ENCODE measurements at regions not wholly inside any gene's neighbourhood (a gene's known extent, or its start where the extent isn't known, plus 50 kb on each side); places are given as distances from the start of the nearest gene placed in this dataset.

DNA sequence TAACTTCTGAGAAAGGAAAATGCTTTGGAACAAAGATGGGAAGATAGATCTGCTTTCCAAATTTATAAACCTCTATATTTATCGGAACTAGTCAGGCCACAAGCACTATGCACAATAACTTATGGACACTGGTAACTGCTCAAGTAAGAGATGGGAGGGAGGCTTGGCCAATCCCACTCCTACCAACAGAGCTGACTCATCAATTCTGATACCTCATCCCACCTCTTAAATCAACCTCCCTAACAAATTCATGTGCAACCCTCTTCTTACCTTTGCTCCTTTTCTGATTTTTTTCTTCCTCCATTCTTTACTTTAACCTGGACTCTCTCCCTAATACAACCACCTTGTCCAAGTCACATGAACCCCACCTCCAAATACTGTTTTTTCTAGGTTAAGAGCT is 289.9 kb upstream of the FAM241A start:
- DNase-seq (ENCODE audit: low spot score): no peak

- DNase-seq (ENCODE audit: low spot score): no peak
Observed at GRCh38 chr4:111864066-111864465, 281.2 kb upstream of the FAM241A start.

- no peak for DNase-seq (ENCODE audit: low spot score)
Observed at GRCh38 chr4:111869339-111869738, 275.9 kb upstream of the FAM241A start.

- DNase-seq (ENCODE audit: low spot score): no peak
Observed at GRCh38 chr4:111871802-111872201, 273.5 kb upstream of the FAM241A start.

DNA sequence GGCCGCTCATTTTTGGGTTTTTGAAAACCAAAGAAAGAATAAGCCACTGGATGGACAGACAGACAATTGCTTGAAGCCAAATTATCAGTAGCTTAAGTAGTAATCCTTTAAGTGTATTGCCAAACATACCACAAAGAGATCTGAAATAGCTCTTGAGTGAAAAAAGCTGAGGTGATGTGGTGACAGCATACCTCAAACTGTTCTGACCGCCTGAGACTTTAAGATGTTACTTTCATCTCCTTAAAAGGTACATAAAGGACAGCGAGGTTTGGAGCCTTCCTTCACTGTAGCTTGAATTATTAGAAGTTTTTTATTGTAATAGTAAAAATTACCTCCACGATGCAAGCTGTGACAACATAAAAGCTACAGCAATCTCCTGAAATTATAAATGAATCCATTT is 271.5 kb upstream of the FAM241A start:
- DNase-seq (ENCODE audit: low spot score): no peak

- DNase-seq (ENCODE audit: low spot score): no peak
Observed at GRCh38 chr4:111879539-111879938, 265.7 kb upstream of the FAM241A start.

- no peak for DNase-seq (ENCODE audit: low spot score)
Observed at GRCh38 chr4:111880116-111880515, 265.1 kb upstream of the FAM241A start.

DNA sequence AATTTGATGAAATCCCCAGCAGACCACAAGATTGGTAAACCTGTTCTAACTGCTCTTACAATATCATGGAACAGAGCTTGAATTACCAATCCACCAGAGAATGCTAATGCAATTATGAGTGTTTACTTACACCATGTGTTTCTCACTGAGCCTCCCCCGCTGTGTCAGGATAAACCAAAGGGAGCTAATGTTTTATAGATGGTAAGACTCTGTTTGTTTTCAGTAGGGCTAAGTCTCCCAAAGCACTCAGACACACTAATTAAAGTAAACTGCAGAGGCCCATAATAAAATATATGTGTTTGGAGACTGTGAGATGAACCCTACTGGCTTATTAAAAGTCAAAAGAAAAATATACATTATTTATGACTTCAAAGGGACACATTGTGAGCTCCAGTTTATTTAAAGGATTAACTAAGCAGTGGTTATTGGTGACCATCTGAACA is 261.7 kb upstream of the FAM241A start:
- DNase-seq (ENCODE audit: low spot score): no peak

- no peak for DNase-seq (ENCODE audit: low spot score)
Observed at GRCh38 chr4:111890412-111890811, 254.8 kb upstream of the FAM241A start.

- DNase-seq (ENCODE audit: low spot score): no peak
Observed at GRCh38 chr4:111905511-111905910, 239.7 kb upstream of the FAM241A start.

- DNase-seq (ENCODE audit: low spot score): no peak
Observed at GRCh38 chr4:111919639-111920038, 225.6 kb upstream of the FAM241A start.

DNA sequence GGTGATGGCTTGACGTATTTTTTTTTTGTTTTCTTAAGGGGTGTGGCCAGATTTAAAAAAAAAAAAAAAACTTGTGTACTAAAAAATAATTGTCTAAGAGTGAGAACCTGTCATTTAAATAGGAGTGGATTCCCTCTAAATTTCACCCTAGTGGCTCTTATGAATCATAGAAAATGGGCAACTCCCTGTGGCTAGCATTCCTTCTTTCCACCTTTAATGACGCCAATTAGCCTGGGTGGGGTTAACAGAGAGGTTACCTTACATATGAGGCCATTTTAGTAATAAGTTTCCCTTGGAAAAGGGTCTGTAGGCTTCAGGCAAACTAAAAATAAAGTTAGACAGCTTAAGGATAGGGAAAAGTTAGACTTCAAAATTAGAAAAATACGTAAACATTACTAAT is 223.5 kb upstream of the FAM241A start:
- no peak for DNase-seq (ENCODE audit: low spot score)

- DNase-seq (ENCODE audit: low spot score): no peak
Observed at GRCh38 chr4:111923786-111924185, 221.5 kb upstream of the FAM241A start.

DNA sequence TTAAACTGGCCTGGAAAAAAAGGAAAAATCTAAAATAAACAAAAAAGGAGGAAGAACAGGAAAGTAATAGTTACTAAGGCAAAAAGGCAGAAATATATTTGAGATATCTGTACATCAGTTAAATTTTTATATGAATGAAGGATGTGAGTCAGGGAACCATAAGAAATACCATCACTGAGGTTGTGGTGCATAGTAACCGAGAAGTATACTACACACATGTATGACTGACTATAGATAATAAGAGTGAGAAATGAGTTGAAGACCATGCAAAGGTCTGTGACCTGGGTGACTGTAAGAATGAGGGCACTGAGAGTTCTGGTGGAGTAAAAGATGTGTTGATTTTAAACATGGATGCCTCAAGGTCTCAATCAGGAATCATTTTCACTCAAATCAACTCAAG is 220.6 kb upstream of the FAM241A start:
- no peak for DNase-seq (ENCODE audit: low spot score)

GRCh38 chr4:111930659-111931058 is 214.6 kb upstream of the FAM241A start:
- no peak for DNase-seq (ENCODE audit: low spot score)

GRCh38 chr4:111933703-111934102 is 211.6 kb upstream of the FAM241A start:
- DNase-seq (ENCODE audit: low spot score): no peak

GRCh38 chr4:111934314-111934713 is 210.9 kb upstream of the FAM241A start:
- no peak for DNase-seq (ENCODE audit: low spot score)

GRCh38 chr4:111937368-111937767 is 207.9 kb upstream of the FAM241A start:
- no peak for DNase-seq (ENCODE audit: low spot score)

DNA sequence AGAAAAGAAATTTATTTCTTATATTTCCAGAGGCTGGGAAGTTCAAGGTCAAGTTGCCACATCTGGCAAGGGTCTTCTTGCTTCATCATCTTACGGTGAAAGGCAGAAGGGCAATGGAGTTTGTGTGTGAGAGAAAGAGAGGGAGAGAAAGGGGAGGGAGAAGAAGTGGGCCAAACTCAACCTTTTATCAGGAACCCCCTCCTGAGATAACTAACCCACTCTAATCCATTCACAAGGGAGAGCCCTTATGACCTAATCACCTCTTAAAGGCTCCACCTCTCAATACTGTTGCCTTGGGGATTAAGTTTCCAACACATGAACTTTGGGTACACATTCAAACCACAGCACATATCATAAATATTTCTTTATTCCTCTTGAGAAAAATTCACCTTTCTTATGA is 203.3 kb upstream of the FAM241A start:
- no peak for DNase-seq (ENCODE audit: low spot score)

DNA sequence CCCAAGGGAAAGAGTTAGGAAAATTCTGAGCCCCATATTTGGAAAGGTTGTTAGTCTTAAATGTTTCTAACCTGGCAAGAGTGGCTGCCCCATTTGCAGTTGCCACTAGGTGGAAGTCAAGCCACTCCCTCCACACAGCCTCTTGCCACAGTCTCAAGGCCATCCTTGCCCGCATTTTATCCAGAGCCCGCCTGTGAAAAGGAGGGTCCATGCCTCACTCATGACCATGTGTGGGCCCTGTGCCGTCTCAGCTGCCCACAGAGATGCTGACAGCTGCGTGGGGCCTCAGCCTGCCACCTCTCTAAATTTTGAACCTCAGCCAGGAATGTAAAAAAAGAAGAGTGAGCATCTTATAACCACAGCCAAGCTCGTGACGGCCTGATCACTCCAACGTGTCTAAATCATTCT is 201.5 kb upstream of the FAM241A start:
- DNase-seq (ENCODE audit: low spot score): no peak

GRCh38 chr4:111945014-111945413 is 200.2 kb upstream of the FAM241A start:
- DNase-seq (ENCODE audit: low spot score): no peak

DNA sequence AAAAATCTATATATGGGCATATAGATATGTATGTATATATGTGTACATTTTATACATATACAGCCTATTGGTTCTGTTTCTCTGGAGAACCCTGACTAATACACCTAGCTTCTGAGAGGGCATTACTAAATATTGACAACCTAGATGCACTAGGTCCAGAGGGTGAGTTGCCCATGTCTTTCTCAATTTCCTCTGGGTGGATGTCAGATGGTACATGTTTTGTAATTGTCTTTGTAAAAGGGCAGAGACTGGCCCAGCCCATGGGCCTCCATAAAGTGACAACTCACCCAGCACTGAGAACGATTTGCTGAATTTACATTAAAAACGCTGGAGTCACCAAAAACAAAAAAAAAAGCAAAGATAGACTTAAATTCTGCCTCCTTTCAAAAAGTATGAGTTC is 198.5 kb upstream of the FAM241A start:
- DNase-seq (ENCODE audit: low spot score): no peak

- DNase-seq (ENCODE audit: low spot score): no peak
Observed at GRCh38 chr4:111952688-111953087, 192.6 kb upstream of the FAM241A start.

DNA sequence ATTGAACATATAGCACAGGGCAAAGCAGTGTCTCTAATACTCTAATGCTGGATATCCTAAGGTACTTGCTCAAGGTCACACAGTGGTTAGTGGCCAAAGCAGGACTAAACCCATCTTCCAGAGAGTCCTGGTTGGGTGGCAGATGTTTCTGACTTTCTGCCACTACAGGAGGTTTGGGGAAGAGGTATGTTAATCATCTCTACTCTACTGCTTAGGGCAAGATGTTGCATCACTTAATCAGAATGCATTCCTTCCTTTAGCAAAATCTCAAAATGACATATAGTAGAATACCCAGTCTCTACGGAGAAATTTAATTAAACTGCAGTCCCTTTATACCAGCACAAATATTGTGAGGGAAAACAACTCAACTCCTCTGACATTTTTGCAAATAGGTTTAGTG is 190.7 kb upstream of the FAM241A start:
- no peak for DNase-seq (ENCODE audit: low spot score)

- DNase-seq (ENCODE audit: low spot score): no peak
Observed at GRCh38 chr4:111955001-111955400, 190.3 kb upstream of the FAM241A start.
